DND-41 (cell line): ENCODE measurements at regions not wholly inside any gene's neighbourhood (a gene's known extent, or its start where the extent isn't known, plus 50 kb on each side); places are given as distances from the start of the nearest gene placed in this dataset.
"Not testable (repeated sequence)": the region's sequence is repeated elsewhere in the genome, so short reads cannot be mapped to it uniquely, and the experiment has no call there.

Experiments
- ATAC-seq: fragments of 200-7000 bp; cut with Tn5 transposase; 3 replicates; pipeline ENCODE4 v1.9.1; 2021; ENCODE audit warnings: low read depth; ENCODE audit not compliant: insufficient read depth
- DNase-seq: peaks from one replicate; pipeline ENCODE4 v3.0.0-alpha.2; 2020
- H2AFZ ChIP-seq: 2 replicates; pipeline ENCODE4 v1.6.0; 2012; ENCODE audit warnings: low read depth, low read length
- H3K27ac ChIP-seq: 2 replicates; pipeline ENCODE4 v1.5.1; 2012; ENCODE audit warnings: low read length, inconsistent platforms
- H3K27me3 ChIP-seq: fragments of 200-600 bp; sonication (generic); 2 replicates; pipeline ENCODE4 v1.6.0; 2012; ENCODE audit warnings: low read length, mild to moderate bottlenecking, inconsistent platforms; ENCODE audit not compliant: insufficient read depth, poor library complexity
- H3K36me3 ChIP-seq: 2 replicates; pipeline ENCODE4 v1.5.1; 2012; ENCODE audit warnings: low read length, inconsistent platforms; ENCODE audit not compliant: insufficient read depth
- H3K4me1 ChIP-seq: 2 replicates; pipeline ENCODE4 v1.5.1; 2012; ENCODE audit warnings: mild to moderate bottlenecking, low read length; ENCODE audit not compliant: insufficient read depth
- H3K4me2 ChIP-seq: 2 replicates; pipeline ENCODE4 v1.6.0; 2012; ENCODE audit warnings: mild to moderate bottlenecking, moderate library complexity, low read length, inconsistent platforms; ENCODE audit not compliant: insufficient read depth
- H3K4me3 ChIP-seq, 2 experiments: fragments of 200-600 bp in 1 of 2; shearing (Covaris generic) in 1 of 2; 2 replicates each; pipeline ENCODE4 v1.5.1; 2012 to 2016; ENCODE audit warnings: inconsistent platforms in 2 of 2, low read length in 2 of 2, mild to moderate bottlenecking in 2 of 2, low read depth in 1 of 2, moderate library complexity in 1 of 2
- H3K79me2 ChIP-seq: 2 replicates; pipeline ENCODE4 v1.6.0; 2012; ENCODE audit warnings: low read length, inconsistent platforms; ENCODE audit not compliant: insufficient read depth
- H3K9ac ChIP-seq: 2 replicates; pipeline ENCODE4 v1.6.0; 2012; ENCODE audit warnings: low read depth, mild to moderate bottlenecking, inconsistent platforms, low read length, moderate library complexity
- H3K9me3 ChIP-seq: 2 replicates; pipeline ENCODE4 v1.5.1; 2012; ENCODE audit warnings: low read length, moderate library complexity, mild to moderate bottlenecking, inconsistent platforms; ENCODE audit not compliant: insufficient read depth, severe bottlenecking
- H4K20me1 ChIP-seq: 2 replicates; pipeline ENCODE4 v1.6.0; 2012; ENCODE audit warnings: low read length; ENCODE audit not compliant: insufficient read depth
- EZH2 ChIP-seq: IDR thresholded peaks from 3 replicates; pipeline ENCODE4 v1.6.1; 2012; ENCODE audit warnings: borderline replicate concordance, low read depth, mild to moderate bottlenecking, moderate library complexity, low read length, inconsistent platforms; ENCODE audit not compliant: severe bottlenecking
- TF ChIP-seq, protein P1 (sequence below): IDR thresholded peaks from 2 replicates; pipeline ENCODE4 v1.5.1; 2012; ENCODE audit warnings: borderline replicate concordance, low read length, moderate library complexity, mild to moderate bottlenecking; ENCODE audit not compliant: poor library complexity, severe bottlenecking; ENCODE audit errors: extremely low read depth

DNA sequence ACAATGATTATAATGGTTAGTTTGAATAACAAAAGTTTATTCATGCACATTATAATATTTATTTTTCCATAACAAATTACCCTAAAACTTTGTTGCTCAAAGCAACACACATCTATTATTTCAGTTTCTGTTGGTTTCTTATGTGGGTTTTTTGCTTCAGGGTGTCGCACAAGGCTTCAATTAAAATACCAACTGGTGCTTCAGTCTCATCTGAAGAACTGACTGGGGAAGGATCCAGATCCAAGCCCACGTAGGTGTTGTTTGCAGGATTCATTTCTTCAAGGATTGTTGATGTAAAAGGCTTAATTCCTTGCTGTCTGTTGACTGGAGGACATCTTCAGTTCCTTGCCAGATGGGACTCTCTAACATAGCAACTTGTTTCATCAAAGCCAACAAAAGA, 747.2 kb upstream of the PCDH20 start:
- H3K4me3 ChIP-seq = no peak overlapping the region
- H3K27ac ChIP-seq = no peak overlapping the region
- ATAC-seq (no peak), DNase-seq (no peak)
- H3K27me3 ChIP-seq = no peaks in the 10 kb centered on the region
- TF ChIP-seq EZH2 = no peak
- TF ChIP-seq, protein P1, sequence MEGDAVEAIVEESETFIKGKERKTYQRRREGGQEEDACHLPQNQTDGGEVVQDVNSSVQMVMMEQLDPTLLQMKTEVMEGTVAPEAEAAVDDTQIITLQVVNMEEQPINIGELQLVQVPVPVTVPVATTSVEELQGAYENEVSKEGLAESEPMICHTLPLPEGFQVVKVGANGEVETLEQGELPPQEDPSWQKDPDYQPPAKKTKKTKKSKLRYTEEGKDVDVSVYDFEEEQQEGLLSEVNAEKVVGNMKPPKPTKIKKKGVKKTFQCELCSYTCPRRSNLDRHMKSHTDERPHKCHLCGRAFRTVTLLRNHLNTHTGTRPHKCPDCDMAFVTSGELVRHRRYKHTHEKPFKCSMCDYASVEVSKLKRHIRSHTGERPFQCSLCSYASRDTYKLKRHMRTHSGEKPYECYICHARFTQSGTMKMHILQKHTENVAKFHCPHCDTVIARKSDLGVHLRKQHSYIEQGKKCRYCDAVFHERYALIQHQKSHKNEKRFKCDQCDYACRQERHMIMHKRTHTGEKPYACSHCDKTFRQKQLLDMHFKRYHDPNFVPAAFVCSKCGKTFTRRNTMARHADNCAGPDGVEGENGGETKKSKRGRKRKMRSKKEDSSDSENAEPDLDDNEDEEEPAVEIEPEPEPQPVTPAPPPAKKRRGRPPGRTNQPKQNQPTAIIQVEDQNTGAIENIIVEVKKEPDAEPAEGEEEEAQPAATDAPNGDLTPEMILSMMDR = no peak
- H3K4me2 ChIP-seq = no peak overlapping the region
- no peaks in the 10 kb centered on the region for H3K79me2 ChIP-seq
- no peaks in the 10 kb centered on the region for H3K36me3 ChIP-seq
- H4K20me1 ChIP-seq = no peaks in the 10 kb centered on the region
- H3K9me3 ChIP-seq = no peaks in the 10 kb centered on the region
- H3K9ac ChIP-seq = no peak overlapping the region
- no peaks in the 10 kb centered on the region for H3K4me1 ChIP-seq
- no peak overlapping the region for H2AFZ ChIP-seq

DNA sequence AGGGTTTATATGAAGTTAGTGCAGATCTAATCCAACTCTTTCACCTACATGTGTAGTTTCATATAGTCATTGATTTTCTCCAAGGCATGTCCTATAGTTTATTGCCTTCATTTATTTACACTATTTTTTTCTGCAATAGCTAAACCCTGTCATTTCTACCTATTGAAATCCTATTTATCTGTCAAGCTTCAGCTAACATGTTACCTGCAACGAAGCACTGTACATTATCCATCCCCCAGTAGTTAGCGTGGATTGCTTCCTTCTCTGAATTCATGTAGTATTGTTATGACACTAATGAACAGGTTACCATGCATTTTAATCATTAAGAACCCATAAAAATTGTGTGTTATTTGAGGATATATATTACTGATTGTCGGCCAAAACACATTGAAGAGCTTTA, 742.9 kb upstream of the PCDH20 start:
- no peaks in the 10 kb centered on the region for H3K27me3 ChIP-seq
- H3K4me1 ChIP-seq = no peaks in the 10 kb centered on the region
- H3K36me3 ChIP-seq = no peaks in the 10 kb centered on the region
- no peak overlapping the region for H3K4me2 ChIP-seq
- H4K20me1 ChIP-seq = no peaks in the 10 kb centered on the region
- no peak overlapping the region for H3K4me3 ChIP-seq
- no peak overlapping the region for H3K27ac ChIP-seq
- H3K9me3 ChIP-seq = no peaks in the 10 kb centered on the region
- H2AFZ ChIP-seq = no peak overlapping the region
- H3K9ac ChIP-seq = no peak overlapping the region
- H3K79me2 ChIP-seq = no peaks in the 10 kb centered on the region
- ATAC-seq (no peak), DNase-seq (no peak)
- TF ChIP-seq, protein P1 = no peak
- no peak for TF ChIP-seq EZH2

DNA sequence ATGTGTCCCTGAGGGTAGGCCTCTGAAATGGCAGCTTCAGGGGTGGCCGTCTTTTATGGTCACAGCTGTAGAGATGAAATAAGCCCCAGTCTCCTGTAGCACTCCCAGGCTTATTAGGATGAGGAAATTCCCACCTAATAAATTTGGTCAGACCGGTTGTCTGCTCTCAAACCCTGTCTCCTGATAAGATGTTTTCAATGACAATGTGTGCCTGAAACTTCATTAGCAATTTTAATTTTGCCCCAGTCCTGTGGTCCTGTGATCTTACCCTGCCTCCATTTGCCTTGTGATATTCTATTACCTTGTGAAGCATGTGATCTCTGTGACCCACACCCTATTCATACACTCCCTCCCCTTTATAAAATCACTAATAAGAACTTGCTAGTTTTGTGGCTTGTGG, 736.1 kb upstream of the PCDH20 start:
- not testable (repeated sequence) for H3K9ac ChIP-seq, H3K36me3 ChIP-seq, H2AFZ ChIP-seq, H3K9me3 ChIP-seq, H3K4me3 ChIP-seq, H3K4me1 ChIP-seq, H3K27ac ChIP-seq, H3K79me2 ChIP-seq, H3K4me2 ChIP-seq, DNase-seq, H3K27me3 ChIP-seq, ATAC-seq, H4K20me1 ChIP-seq

DNA sequence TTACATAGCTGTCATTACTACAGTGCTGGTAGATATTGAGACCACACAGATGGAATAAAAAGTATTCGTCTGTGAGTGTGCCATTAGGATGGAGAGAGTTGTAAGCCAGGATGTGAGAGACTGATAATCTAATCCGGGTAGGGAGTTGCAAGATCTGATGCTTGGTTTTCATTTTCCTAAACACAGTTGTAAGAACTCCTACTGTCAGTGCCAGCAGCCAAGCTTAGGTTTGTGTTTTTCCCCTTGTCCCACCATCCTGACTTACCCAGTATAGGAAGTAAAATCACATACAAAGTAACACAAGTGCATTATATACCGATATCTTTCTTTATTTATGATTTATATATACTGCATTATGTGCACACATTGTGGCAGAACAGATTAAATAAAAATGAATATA, 726.4 kb upstream of the PCDH20 start:
- Histone ChIP-seq H3K36me3 (no peaks in the 10 kb centered on the region), H3K9me3 (no peaks in the 10 kb centered on the region), H3K4me2 (no peak overlapping the region), H3K27me3 (no peaks in the 10 kb centered on the region), H3K79me2 (no peaks in the 10 kb centered on the region), H2AFZ (no peak overlapping the region), H4K20me1 (no peaks in the 10 kb centered on the region), H3K4me1 (no peaks in the 10 kb centered on the region), H3K9ac (no peak overlapping the region), H3K4me3 (no peak overlapping the region), H3K27ac (no peak overlapping the region)
- no peak for DNase-seq
- ATAC-seq = no peak
- TF ChIP-seq EZH2 = no peak
- TF ChIP-seq, protein P1 = no peak
